ENCODE measurements at regions not wholly inside any gene's neighbourhood (a gene's known extent, or its start where the extent isn't known, plus 50 kb on each side); places are given as distances from the start of the nearest gene placed in this dataset.
A peak's percentile ranks its signal among the peaks of the same experiment; 100 is the strongest.
"Not testable (repeated sequence)": the region's sequence is repeated elsewhere in the genome, so short reads cannot be mapped to it uniquely, and the experiment has no call there.

- DNase-seq (ENCODE audit: low spot score) (no peak), FAIRE-seq (no peak)
Measured at GRCh38 chr3:181917027-181917426, 205.3 kb downstream of the SOX2 start.

- FAIRE-seq: peak; percentile 38
Measured at GRCh38 chr3:181919375-181919774, 207.7 kb downstream of the SOX2 start.

DNA sequence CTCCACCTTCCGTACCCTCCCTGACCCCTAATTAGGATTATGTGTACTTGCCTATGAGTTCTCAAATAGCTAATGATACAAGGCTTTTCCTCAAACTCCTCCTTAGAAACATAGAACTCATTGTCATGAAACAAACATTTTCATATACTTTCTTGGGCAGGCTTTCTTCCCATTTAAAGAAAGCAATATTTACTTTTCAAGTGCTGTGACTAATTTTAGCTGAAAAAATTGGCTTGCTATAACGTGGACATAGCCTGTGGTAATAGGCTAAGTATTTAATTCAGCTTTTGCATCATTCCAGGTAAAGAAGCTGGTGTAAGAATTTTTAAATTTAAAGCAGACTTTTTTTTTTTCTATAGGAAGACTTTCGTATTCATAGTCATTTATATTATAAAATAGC is 208.7 kb downstream of the SOX2 start:
- DNase-seq (ENCODE audit: low spot score) (no peak), FAIRE-seq (no peak)

More at GRCh38 chr3:181919375-181919774, 207.7 kb downstream of the SOX2 start:
- DNase-seq (ENCODE audit: low spot score): peak; percentile 48

DNA sequence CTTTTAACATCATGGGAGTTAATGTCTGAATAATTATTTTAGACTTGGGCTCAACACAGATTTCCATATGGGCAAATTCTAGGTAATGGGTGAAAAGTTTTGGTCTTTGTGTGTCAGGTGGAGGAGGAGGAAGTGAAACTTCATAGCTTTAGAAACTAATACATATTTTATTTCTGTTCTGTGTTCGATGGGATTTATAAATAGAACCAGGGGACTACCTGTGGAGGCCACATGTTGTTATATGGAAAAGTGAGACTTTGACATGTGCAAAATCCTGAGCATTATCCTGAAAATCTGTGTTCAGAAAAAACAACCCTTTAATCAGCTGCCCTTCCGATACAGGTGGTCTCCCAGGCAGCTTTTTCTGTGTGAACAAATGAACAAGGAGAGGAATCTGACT is 209.5 kb downstream of the SOX2 start:
- DNase-seq (ENCODE audit: low spot score) (no peak), FAIRE-seq (no peak)

DNA sequence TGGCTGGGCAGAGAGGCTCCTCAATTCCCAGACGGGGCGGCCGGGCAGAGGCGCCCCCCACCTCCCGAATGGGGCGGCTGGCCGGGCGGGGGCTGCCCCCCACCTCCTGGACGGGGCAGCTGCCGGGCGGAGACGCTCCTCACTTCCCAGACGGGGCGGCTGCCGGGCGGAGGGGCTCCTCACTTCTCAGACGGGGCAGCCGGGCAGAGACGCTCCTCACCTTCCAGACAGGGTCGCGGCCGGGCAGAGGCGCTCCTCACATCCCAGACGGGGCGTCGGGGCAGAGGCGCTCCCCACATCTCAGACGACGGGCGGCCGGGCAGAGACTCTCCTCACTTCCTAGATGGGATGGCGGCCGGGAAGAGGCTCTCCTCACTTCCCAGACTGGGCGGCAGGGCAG is 214.1 kb downstream of the SOX2 start:
- not testable (repeated sequence) for DNase-seq (ENCODE audit: low spot score); FAIRE-seq

DNA sequence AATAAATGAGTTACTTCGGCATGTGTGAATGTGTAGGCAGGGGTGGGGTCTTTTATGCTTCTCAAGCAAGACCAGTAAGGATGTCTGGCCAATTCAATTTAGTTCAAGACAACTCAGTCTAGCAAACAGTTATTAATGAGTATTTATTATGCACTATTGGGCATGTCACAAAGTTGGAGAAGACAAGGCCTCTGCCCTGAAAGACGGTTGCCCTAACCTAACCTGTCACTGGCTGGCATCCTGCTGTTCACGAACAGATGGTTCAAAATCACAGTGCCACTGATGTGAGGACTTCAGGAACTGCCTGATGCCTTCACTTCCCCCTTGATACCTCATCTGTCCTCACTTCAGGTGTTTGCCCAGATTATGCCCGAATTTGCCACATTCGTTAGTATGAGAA is 217.8 kb downstream of the SOX2 start:
- DNase-seq (ENCODE audit: low spot score) (no peak), FAIRE-seq (no peak)

DNA sequence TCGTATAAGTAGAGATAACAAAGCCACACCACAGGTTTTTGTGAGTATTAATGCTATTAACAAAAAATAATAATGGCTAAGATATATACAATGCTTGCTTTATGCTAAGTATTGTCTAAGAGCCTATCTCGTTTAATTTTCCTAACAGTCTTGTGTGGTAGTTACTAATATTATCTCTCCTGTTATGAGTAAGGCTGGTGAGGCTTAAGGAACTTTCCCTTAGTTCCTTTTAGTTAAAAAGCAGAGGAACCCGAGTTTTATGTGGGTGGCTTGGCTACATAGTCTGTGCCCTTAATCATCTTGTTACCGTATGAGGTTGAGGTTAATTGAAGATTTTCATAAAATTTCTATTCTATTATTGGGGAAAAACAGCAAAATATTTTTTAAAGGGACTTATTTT is 218.4 kb downstream of the SOX2 start:
- FAIRE-seq: no peak
- DNase-seq (ENCODE audit: low spot score): no peak

GRCh38 chr3:181932039-181932438 is 220.3 kb downstream of the SOX2 start:
- FAIRE-seq (no peak), DNase-seq (ENCODE audit: low spot score) (no peak)

- FAIRE-seq: no peak
- no peak for DNase-seq (ENCODE audit: low spot score)
Measured at GRCh38 chr3:181933052-181933618, 221.4 kb downstream of the SOX2 start.

DNA sequence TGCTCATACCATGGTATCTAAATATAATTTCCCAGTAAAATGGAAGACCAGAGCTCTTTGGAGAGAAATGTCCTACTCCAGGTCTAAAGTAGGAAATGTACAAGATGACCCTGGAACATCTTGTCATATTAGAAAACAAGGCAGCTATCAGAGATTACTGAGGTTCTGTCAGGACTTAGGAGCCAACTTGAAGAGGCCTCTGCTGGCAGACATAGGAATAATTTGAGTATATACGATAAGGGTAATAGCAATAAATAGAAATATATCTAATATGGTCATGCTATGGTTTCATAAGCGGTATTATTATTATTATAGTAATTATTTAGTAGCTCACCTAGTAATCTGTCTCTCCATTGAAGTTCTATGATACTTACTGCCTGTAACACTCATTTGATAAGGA is 224.2 kb downstream of the SOX2 start:
- DNase-seq (ENCODE audit: low spot score) (no peak), FAIRE-seq (no peak)

GRCh38 chr3:181936774-181937173 is 225.0 kb downstream of the SOX2 start:
- FAIRE-seq: no peak
- no peak for DNase-seq (ENCODE audit: low spot score)

DNA sequence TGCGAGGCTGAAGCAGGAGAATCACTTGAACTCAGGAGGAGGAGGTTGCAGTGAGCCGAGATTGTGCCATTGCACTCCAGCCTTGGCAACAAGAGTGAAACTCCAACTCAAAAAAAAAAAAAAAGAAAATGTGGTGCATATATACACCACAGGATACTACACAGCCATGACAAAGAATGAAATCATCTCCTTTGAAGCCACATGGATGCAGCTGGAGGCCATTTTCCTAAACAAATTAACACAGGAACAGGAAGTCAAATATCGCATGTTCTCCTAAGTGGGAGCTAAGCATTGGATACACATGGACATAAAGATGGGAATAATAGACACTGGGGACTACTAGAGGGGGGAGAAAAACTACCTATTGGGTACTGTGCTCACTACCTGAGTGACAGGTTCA is 226.9 kb downstream of the SOX2 start:
- not testable (repeated sequence) for FAIRE-seq; DNase-seq (ENCODE audit: low spot score)

- DNase-seq (ENCODE audit: low spot score) (no peak), FAIRE-seq (no peak)
Measured at GRCh38 chr3:181940703-181941102, 229.0 kb downstream of the SOX2 start.

DNA sequence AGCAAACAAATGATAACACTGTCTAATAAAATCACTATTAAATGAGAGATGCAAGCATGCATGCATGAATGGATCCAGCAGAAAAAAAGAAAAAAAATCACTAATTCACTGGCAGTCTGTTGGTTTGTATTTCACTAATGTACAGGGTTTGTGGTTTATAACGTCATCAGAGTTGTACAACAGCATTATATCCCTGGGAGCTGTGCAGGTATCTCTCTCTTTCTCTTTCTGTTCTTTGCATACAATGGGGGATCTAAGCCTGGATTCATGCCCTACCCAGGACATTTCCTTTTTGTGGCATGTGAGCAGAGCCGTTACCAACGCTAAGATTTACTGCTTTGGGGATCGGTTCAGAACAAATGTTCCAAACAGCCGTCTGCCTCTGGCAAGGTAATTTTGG is 229.5 kb downstream of the SOX2 start:
- FAIRE-seq: no peak

DNA sequence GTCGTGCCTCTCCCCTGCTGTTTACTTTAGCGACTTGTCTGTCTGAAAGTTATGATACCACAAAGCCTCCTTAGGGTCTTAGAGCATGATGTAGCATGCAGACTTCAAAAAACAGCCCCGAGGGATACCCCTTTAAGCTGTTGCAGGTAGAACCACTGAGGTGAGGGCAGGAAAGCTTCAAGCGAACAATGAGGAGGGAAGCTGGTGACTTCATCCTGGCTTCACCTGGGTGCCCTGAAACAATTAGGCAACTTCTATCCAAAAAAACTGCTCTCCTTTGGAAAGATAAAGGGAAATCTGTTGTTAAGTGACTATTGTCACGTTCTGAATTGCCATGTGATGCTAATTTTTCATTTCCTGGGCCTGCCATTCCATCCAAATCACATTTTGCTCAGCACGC is 231.6 kb downstream of the SOX2 start:
- DNase-seq (ENCODE audit: low spot score) (no peak), FAIRE-seq (no peak)

More for the DNA sequence above, 229.5 kb downstream of the SOX2 start:
- no peak for DNase-seq (ENCODE audit: low spot score)

GRCh38 chr3:181947606-181948005 is 235.9 kb downstream of the SOX2 start:
- no peak for DNase-seq (ENCODE audit: low spot score)
- no peak for FAIRE-seq

GRCh38 chr3:181948286-181948685 is 236.6 kb downstream of the SOX2 start:
- DNase-seq (ENCODE audit: low spot score): no peak
- no peak for FAIRE-seq

GRCh38 chr3:181952221-181952620 is 240.5 kb downstream of the SOX2 start:
- no peak for FAIRE-seq
- DNase-seq (ENCODE audit: low spot score): peak; percentile 12

DNA sequence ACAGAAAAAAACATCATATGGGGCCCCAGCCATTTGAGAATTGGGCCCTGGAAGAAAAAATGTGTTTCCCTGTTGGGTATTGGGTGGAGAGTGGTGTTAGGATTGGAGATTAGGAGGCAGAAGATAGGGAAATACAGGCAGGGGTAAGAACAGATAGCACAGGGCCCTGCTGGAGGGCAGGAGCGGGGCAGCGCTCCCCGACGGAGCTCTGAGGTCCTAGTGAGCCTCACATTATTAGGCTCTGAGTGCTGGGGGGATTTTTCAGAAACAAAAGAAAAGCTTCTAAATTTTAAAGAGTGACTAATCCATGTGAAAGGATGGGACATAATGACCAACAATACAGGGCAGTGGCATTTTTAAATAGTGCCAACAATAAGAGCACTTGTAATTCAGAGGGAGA is 241.2 kb downstream of the SOX2 start:
- no peak for FAIRE-seq
- no peak for DNase-seq (ENCODE audit: low spot score)

- no peak for FAIRE-seq
- DNase-seq (ENCODE audit: low spot score): no peak
Measured at GRCh38 chr3:181955566-181955965, 243.8 kb downstream of the SOX2 start.

DNA sequence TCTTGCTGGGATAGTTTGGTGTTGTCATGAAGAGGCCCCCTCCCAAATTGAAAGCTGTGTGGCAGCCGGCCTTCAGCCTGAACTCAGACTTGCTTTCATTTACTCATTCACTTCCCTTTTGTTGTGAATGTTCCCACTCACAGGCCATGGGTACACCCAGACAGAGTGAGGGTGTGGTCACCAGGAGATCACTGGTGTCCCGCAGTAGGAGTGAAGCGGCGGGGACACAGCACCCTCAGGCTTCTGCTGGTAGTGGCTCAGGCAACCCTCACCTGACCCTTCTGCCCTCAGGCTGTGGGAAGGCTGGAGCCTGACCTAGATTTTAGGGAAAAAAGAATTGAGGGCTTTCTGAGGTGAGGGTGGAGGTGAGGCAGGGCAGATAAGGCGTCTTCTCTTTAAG is 244.4 kb downstream of the SOX2 start:
- no peak for FAIRE-seq
- no peak for DNase-seq (ENCODE audit: low spot score)

DNA sequence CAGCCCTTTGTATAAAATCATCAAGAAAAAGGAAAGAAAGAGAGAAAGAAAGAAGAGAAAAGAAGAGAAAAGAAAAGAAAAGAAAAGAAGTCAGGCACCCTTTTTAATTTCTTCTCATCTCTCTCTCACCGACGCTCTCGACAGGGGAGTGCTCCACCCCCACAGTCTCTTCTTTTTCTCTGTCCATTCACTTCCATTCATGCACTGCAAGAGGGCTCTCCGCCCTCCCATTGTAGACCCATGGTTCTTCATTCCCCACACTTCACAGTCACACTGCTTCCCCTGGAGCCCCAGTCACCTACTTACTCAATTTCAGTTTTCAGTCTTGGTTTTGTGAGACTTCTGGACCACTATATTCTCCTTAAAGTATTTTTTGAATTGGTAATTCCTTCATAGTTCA is 254.7 kb downstream of the SOX2 start:
- DNase-seq (ENCODE audit: low spot score) (no peak), FAIRE-seq (no peak)

DNA sequence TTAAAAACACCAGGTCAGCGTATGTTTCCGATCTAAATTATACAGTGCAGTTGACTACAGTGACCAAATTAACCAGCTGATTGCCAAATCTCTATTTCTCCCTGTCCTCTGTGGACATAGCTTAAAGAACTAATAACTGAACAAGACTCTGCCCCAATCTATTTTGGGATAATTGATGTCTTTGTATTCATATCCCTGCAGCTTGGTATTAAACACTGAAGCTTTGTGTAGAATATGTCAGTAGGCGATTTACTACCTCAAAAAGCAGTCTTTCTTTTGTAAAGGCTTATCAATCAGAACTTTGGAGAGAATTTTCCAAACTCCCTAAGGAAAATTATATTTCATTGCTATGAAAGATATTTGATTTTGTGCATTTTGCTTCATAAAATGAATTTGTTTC is 258.2 kb downstream of the SOX2 start:
- DNase-seq (ENCODE audit: low spot score): no peak
- no peak for FAIRE-seq

DNA sequence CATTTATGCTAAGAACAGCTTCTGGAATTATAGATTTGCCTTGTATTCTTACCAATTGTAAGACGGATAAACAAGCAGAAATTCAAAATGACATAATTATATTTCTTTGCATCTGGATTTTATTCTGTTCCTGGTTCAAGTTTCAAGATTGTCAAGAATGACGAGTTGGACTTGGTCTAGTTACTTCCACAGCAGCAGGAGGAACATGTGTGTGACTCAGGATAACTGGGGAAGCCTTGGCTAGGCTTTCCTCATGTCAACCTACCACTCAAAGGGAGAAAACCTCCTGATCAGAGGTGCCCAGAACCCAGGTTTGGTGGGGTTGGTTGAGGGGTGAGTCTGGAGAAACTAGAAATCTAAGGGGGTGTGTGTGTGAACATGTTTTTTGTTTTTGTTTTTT is 259.7 kb downstream of the SOX2 start:
- FAIRE-seq: no peak
- no peak for DNase-seq (ENCODE audit: low spot score)
